ENCODE measurements at regions not wholly inside any gene's neighbourhood (a gene's known extent, or its start where the extent isn't known, plus 50 kb on each side); places are given as distances from the start of the nearest gene placed in this dataset.

DNA sequence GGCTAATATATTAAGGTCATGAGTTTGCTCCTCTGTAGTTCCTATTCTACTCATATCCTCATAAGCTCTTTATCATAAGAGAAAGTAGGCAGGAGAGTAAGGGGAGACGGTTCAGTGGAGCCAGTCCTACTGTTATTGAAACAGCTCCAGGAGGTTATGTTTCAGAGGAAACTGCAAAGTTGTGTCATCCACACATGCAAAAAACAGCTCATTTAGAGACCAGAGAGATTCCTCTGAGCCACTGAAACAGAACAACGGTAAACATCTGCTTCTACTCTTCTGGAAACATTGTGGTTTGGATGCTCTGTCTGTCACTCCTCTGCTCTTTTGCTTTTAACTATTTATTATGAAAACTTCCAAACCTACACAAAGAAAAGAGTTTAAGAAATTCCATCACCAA lies 66.3 kb upstream of the PPP2R5A start:
- DNase-seq (ENCODE audit: low read depth), result peak; percentile 64
- H3K4me3 ChIP-seq (ENCODE audit: control insufficient read depth, low read depth, low read length), result no peak overlapping the region
- TF ChIP-seq, protein P1, sequence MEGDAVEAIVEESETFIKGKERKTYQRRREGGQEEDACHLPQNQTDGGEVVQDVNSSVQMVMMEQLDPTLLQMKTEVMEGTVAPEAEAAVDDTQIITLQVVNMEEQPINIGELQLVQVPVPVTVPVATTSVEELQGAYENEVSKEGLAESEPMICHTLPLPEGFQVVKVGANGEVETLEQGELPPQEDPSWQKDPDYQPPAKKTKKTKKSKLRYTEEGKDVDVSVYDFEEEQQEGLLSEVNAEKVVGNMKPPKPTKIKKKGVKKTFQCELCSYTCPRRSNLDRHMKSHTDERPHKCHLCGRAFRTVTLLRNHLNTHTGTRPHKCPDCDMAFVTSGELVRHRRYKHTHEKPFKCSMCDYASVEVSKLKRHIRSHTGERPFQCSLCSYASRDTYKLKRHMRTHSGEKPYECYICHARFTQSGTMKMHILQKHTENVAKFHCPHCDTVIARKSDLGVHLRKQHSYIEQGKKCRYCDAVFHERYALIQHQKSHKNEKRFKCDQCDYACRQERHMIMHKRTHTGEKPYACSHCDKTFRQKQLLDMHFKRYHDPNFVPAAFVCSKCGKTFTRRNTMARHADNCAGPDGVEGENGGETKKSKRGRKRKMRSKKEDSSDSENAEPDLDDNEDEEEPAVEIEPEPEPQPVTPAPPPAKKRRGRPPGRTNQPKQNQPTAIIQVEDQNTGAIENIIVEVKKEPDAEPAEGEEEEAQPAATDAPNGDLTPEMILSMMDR (IDR thresholded peaks at IDR 0.05; ENCODE audit: control insufficient read depth, insufficient read depth, low read depth, low read length, missing control alignments), result no peak

DNA sequence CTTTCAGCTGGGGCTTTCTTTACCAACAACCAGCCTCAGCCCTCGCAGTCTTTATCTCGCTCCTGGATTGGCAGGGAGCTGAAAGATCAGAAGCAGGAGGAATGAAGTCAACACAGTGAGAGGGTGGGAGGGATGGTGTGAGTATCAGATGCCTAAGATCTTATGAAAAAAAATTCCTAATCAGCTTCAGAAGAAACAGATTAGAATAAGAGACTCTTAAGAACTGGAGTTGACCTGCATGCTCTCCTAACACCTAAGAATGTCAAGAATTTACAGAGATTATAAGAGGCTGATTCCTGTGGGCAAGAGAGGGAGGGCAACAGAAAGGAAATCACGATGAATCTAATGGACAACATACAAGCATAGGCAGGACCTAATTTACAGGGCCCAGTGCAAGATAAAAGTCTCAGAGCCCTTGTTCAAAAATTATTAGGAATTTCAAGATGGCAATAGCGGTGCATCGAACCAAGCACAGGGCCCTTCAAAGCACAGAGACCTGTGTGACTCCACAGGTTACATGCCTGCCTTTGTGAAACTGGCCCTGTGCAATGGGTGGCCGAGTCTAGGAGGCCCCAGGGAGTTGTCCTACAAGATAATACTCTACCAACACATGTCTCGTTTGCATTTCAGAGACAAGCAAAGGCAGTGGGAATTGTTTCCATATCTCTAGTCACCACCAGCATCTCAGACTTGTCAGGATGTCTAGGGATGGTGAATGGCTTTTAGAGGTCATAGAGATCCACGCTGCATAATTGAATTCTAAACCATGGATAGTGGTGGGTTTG lies 65.3 kb upstream of the PPP2R5A start:
- TF ChIP-seq, protein P1 (IDR thresholded peaks at IDR 0.05; ENCODE audit: control insufficient read depth, insufficient read depth, low read depth, low read length, missing control alignments), result no peak
- no peak for DNase-seq (ENCODE audit: low read depth)
- H3K4me3 ChIP-seq (ENCODE audit: control insufficient read depth, low read depth, low read length), result no peak overlapping the region

DNA sequence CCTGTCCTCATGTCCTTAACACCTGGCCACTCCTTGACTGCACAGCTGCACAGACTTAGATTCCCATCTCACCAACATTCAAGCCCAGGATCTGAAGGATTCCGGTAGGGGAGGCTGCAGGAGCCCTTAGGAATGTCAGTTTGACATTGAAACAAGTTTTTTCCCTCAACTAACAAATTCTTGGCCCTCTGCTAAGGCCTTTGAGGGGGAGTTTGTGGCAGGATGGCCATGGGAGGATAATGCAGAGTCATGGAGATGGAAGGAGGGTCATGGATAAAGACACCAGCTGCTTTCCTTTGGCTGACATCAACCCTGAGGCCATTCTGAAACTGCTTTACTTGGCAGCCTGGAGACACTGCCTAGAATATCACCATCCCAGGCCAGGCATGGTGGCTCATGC lies 63.4 kb upstream of the PPP2R5A start:
- no peak overlapping the region for H3K4me3 ChIP-seq (ENCODE audit: control insufficient read depth, low read depth, low read length)
- DNase-seq (ENCODE audit: low read depth), result no peak
- TF ChIP-seq, protein P1 (IDR thresholded peaks at IDR 0.05; ENCODE audit: control insufficient read depth, insufficient read depth, low read depth, low read length, missing control alignments), result no peak

DNA sequence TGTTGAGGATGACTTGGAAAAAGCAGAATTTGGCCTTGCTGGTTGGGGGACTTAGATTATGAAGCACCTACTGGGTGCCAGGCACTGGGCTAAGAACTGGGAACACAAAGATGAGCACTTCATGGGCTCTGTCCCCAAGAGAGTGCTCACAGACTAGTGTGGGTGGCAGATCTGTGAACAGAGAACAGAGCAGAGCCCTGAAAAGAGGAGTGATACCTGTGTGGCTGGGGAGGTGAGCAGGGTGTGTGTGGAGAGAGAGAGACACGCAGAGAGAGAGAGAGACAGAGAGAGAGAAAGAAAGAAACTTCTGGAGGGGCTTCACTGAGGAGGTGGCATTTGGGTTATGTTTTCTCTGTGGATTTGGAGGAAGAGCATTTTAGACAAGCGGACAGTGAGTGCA lies 61.1 kb upstream of the PPP2R5A start:
- H3K4me3 ChIP-seq (ENCODE audit: control insufficient read depth, low read depth, low read length), result no peak overlapping the region
- DNase-seq (ENCODE audit: low read depth), result no peak
- TF ChIP-seq, protein P1 (IDR thresholded peaks at IDR 0.05; ENCODE audit: control insufficient read depth, insufficient read depth, low read depth, low read length, missing control alignments), result no peak

DNA sequence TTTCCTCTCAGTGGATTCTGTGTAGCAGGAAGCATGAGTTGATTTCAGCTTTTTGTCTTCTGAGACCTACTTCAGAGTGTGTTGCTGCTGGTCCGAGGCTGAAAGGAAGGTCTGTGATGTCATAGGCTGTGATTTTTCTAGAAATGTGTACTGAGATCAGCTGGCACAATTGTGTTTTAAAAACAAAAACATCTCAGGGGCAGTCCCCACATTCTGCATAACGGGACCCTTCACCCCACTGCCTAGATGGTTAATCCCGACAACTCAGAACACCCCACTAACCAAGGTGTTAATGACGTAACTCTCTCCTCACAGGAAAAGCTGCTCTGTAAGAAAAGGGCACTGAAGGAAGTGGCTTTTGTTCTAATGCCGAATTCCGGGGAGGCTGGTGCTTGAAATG lies 59.8 kb upstream of the PPP2R5A start:
- DNase-seq (ENCODE audit: low read depth), result no peak
- no peak overlapping the region for H3K4me3 ChIP-seq (ENCODE audit: control insufficient read depth, low read depth, low read length)
- TF ChIP-seq, protein P1 (IDR thresholded peaks at IDR 0.05; ENCODE audit: control insufficient read depth, insufficient read depth, low read depth, low read length, missing control alignments), result no peak

DNA sequence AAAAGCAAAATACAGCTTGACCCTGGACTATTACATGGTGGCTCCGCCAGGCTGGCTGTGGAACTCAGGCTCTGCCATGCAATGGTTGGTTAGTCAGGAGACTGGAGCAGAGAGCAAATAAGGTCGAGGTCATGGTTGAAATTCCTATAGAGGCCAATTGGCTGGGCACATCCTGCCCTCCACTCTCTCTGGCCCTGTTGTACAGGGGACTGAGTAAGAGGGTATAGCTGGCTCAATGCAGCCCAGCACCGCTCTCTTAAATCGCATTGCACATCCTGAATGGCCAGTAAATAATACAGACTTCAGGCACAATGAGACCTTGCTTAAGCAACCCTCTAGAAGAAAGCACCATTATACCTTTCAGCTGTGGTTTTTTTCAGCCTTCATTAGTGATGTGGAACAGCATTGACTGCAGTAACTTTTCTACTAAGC lies 59.3 kb upstream of the PPP2R5A start:
- TF ChIP-seq, protein P1 (IDR thresholded peaks at IDR 0.05; ENCODE audit: control insufficient read depth, insufficient read depth, low read depth, low read length, missing control alignments), result no peak
- no peak for DNase-seq (ENCODE audit: low read depth)
- H3K4me3 ChIP-seq (ENCODE audit: control insufficient read depth, low read depth, low read length), result no peak overlapping the region

Data from AG09309 (cell line).